ENCODE measurements at regions not wholly inside any gene's neighbourhood (a gene's known extent, or its start where the extent isn't known, plus 50 kb on each side); places are given as distances from the start of the nearest gene placed in this dataset.

GRCh38 chr1:187498028-187498427 is 669.3 kb downstream of the PLA2G4A start:
- WGBS (ENCODE audit: missing lambda C conversion rate), result 37% methylated on average over 1 of the region's 1 CpG
- DNase-seq (ENCODE audit: low read depth in 1 of 2, low spot score in 1 of 2) (no peak), FAIRE-seq (no peak), ATAC-seq (no peak)
- POLR2A ChIA-PET, result no interaction called here
- Histone ChIP-seq H3K4me2 (no peak overlapping the region), H3K4me1 (no peaks in the 10 kb centered on the region), H3K9me3 (no peaks in the 10 kb centered on the region), H3K4me3 (no peak overlapping the region), H3K27ac (no peak overlapping the region)
- CTCF ChIA-PET, result interaction anchor here (0.6 kb wide), 1 partner anchor 414 kb away, joined by 3 read pairs; no protein-coding TSS in a partner anchor
- TF ChIP-seq MAFK (IDR thresholded peaks at IDR 0.05; ENCODE audit: partially characterized antibody) (peak; percentile 79), ZNF302 (CRISPR knock-in tag; IDR thresholded peaks at IDR 0.05) (no peak), HOXB13 (CRISPR knock-in tag; IDR thresholded peaks at IDR 0.05; ENCODE audit: low read depth) (no peak), HOXA7 (CRISPR knock-in tag; IDR thresholded peaks at IDR 0.05) (no peak), KDM5A (IDR thresholded peaks at IDR 0.05) (no peak), FOSB (CRISPR knock-in tag; IDR thresholded peaks at IDR 0.05) (no peak)

- peaks cover 11% of the 10 kb centered on the region; the same call in 1 of the 3 replicates for H3K4me1 ChIP-seq
- FAIRE-seq, result no peak
- no peak overlapping the region for H3K4me2 ChIP-seq
- H3K9me3 ChIP-seq, result no peaks in the 10 kb centered on the region
- CTCF ChIA-PET, result no interaction called here
- TF ChIP-seq RFX5 (IDR thresholded peaks at IDR 0.05) (no peak), PBX3 (IDR thresholded peaks at IDR 0.05) (no peak), ELK1 (IDR thresholded peaks at IDR 0.05; ENCODE audit: low read depth, low read length) (no peak), RNF2 (IDR thresholded peaks at IDR 0.05; ENCODE audit: borderline replicate concordance, low read depth) (no peak), HDAC2 (IDR thresholded peaks at IDR 0.05) (no peak), CHD4 (IDR thresholded peaks at IDR 0.05; ENCODE audit: borderline replicate concordance) (no peak), HMGXB4 (CRISPR knock-in tag; IDR thresholded peaks at IDR 0.05; ENCODE audit: borderline replicate concordance) (no peak), CBX8 (IDR thresholded peaks at IDR 0.05) (no peak), FOSB (CRISPR knock-in tag; IDR thresholded peaks at IDR 0.05) (no peak), MAFK (IDR thresholded peaks at IDR 0.05; ENCODE audit: partially characterized antibody) (no peak), POLR2AphosphoS2 (conservative IDR thresholded peaks at IDR 0.05; ENCODE audit: low read length) (no peak), HOXB13 (CRISPR knock-in tag; IDR thresholded peaks at IDR 0.05; ENCODE audit: low read depth) (no peak), ATOH8 (CRISPR knock-in tag; IDR thresholded peaks at IDR 0.05; ENCODE audit: low read depth) (no peak), KDM5A (IDR thresholded peaks at IDR 0.05) (no peak), CHD2 (IDR thresholded peaks at IDR 0.05; ENCODE audit: low read length, partially characterized antibody) (no peak)
- POLR2A ChIA-PET, result no interaction called here
- no peak for DNase-seq (ENCODE audit: low read depth in 1 of 2, low spot score in 1 of 2)
- no peak overlapping the region for H3K27ac ChIP-seq
- ATAC-seq, result no peak
- no peak overlapping the region for H3K4me3 ChIP-seq
Observed at GRCh38 chr1:187504779-187505178, 676.0 kb downstream of the PLA2G4A start.

- CTCF ChIA-PET, result no interaction called here
Observed at GRCh38 chr1:187509091-187509490, 680.3 kb downstream of the PLA2G4A start.

More at GRCh38 chr1:187509091-187509490, 680.3 kb downstream of the PLA2G4A start:
- FAIRE-seq (no peak), ATAC-seq (0 out of 6 replicates have a peak, but pooled peaks of 1 of the 2 experiments have one; percentile 34), DNase-seq (ENCODE audit: low read depth in 1 of 2, low spot score in 1 of 2) (peak in 1 of 2 experiments; percentile 33)
- no peak overlapping the region for H3K27ac ChIP-seq
- peak overlapping the region; percentile 40; the same call in 2 of the 3 replicates for H3K4me2 ChIP-seq
- no peaks in the 10 kb centered on the region for H3K9me3 ChIP-seq
- TF ChIP-seq RAD21 (conservative IDR thresholded peaks at IDR 0.05 in 1 of 2, IDR thresholded peaks at IDR 0.05 in 1 of 2) (no peak), CEBPB (IDR thresholded peaks at IDR 0.05) (peak in 1 of 2 experiments; percentile 48; a peak in 1 of 4 replicates)
- POLR2A ChIA-PET, result no interaction called here
- no peak overlapping the region for H3K4me3 ChIP-seq
- H3K4me1 ChIP-seq, result peaks cover 11% of the 10 kb centered on the region; the same call in 1 of the 3 replicates

Data from A549 (cell line).